Left lung (tissue), 4 donors: ENCODE measurements at regions not wholly inside any gene's neighbourhood (a gene's known extent, or its start where the extent isn't known, plus 50 kb on each side); places are given as distances from the start of the nearest gene placed in this dataset.

Experiments
- ATAC-seq: fragments of 200-7000 bp; cut with Tn5 transposase; one replicate; pipeline ENCODE4 v1.9.1; 2020; ENCODE audit warnings: moderate library complexity
- DNase-seq, 4 donors: peaks; one replicate each; pipeline ENCODE4 v3.0.0-alpha.2; 2013 to 2020
- H3K27ac ChIP-seq, 2 donors: fragments of 200-600 bp; sonication (generic) in 1 of 2; one replicate each; pipeline versions ENCODE4 v1.5.0 to v1.8.0; 2020 to 2021
- H3K27me3 ChIP-seq, 2 donors: fragments of 200-600 bp; sonication (generic) in 1 of 2; one replicate each; pipeline versions ENCODE4 v1.5.0 to v1.8.0; 2020 to 2021
- H3K36me3 ChIP-seq, 2 donors: fragments of 200-600 bp; sonication (generic) in 1 of 2; one replicate each; pipeline versions ENCODE4 v1.5.0 to v1.8.0; 2020 to 2021
- H3K4me1 ChIP-seq, 2 donors: fragments of 200-600 bp; one replicate each; pipeline ENCODE4 v1.8.0; 2021
- H3K4me3 ChIP-seq, 2 donors: fragments of 200-600 bp; sonication (generic) in 1 of 2; one replicate each; pipeline versions ENCODE4 v1.5.0 to v1.8.0; 2020 to 2021; ENCODE audit warnings: mild to moderate bottlenecking in 1 of 2
- H3K9me3 ChIP-seq, 2 donors: fragments of 200-600 bp; sonication (generic) in 1 of 2; one replicate each; pipeline versions ENCODE4 v1.5.0 to v1.8.0; 2020 to 2021
- CTCF ChIP-seq, 2 donors: fragments of 200-600 bp; sonication (generic) in 1 of 2; IDR thresholded peaks; one replicate each; pipeline versions ENCODE4 v1.5.0 to v1.8.0; 2021; ENCODE audit warnings: antibody characterized with exemption in 2 of 2
- intact Hi-C, 2 donors: fragments of 100-400 bp; cut with DNase I; formaldehyde crosslinking; loops; one replicate each; pipeline versions ENCODE4 v1.11.2 to v1.14.2; 2022
- donor health status: DM: no; HTN: yes; CAD: no.
- donor health status: DM: no; HTN: no; CAD: no.

- no peaks in the 10 kb centered on the region for H3K4me1 ChIP-seq
- intact Hi-C loops = no loop called here
- ATAC-seq = no peak
- no peaks in the 10 kb centered on the region for H3K9me3 ChIP-seq
- no peak for TF ChIP-seq CTCF (IDR thresholded peaks at IDR 0.05)
- H3K27me3 ChIP-seq = no peaks in the 10 kb centered on the region
- no peaks in the 10 kb centered on the region for H3K36me3 ChIP-seq
- DNase-seq = no peak
- H3K27ac ChIP-seq = no peak overlapping the region
- H3K4me3 ChIP-seq = no peak overlapping the region
Observed at GRCh38 chr5:167413506-167413905, 877.9 kb upstream of the WWC1 start.

DNA sequence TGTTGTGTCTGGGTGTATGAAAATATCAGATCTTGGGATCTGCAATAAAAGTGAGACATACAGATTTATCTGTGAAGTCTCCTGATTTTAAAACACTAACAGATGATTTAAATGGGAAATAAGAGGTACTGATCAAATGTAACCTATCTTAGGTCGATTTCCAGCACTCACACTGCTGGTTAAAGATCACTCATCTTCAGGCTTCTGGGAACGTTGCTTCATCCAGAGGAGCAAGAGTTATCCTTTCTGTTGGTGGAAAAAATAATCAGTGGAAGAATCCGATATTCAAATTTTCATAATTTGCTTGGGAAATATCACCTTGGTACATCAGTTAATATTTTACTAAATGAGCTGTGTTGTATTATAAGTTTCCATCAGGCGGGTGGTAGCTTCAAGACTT is 876.8 kb upstream of the WWC1 start:
- ATAC-seq = no peak
- Histone ChIP-seq H3K36me3 (no peaks in the 10 kb centered on the region), H3K27me3 (no peaks in the 10 kb centered on the region), H3K4me1 (no peaks in the 10 kb centered on the region), H3K9me3 (no peaks in the 10 kb centered on the region), H3K4me3 (no peak overlapping the region), H3K27ac (no peak overlapping the region)
- intact Hi-C loops = no loop called here
- no peak for TF ChIP-seq CTCF (IDR thresholded peaks at IDR 0.05)
- no peak for DNase-seq

DNA sequence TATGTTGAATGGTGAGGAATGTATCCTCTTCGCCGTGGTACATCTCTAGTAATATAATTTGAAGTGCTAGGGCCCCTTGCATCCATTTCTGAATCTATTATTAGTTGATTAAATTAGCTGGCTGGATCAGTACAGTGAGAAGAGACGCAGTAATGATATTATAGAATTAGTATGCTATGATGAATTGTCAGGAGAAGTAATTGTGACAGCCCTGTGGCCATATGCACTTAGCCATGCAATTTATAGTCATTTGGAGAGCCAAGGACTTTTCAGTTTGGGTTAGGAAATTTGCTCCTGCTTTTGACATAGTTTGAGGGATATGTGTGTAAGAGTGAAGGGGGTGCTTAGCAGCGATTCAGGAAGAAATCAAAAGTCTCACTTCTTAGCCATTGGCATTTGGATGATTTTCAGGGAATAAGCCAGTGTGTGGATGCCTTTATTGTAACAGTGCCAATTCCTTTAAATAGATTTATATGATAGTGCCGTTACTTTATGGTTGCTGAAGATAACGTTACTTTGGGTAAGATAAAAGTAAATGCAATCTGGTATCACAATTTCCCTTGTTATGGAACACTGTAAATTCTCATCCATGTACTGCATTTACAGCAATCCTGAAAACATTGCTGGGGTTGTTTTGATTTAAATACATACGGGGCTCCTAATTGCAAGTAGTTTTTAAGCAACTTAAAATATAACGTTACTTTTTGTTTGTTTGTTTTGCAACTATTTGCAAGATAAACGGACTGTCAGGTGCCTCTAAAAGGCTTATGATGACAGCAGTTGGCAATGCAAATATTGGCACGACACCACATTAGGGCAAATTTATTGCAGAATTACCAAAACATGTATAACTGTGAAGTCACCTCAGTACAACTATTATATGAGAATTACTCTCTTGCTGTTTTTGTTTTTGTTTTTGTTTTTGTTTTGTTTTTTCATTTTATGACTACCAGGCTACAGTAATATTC is 875.4 kb upstream of the WWC1 start:
- DNase-seq (no peak), ATAC-seq (no peak)
- Histone ChIP-seq H3K36me3 (no peaks in the 10 kb centered on the region), H3K4me3 (no peak overlapping the region), H3K27me3 (no peaks in the 10 kb centered on the region), H3K27ac (no peak overlapping the region), H3K4me1 (no peaks in the 10 kb centered on the region), H3K9me3 (no peaks in the 10 kb centered on the region)
- intact Hi-C loops = no loop called here
- no peak for TF ChIP-seq CTCF (IDR thresholded peaks at IDR 0.05)

GRCh38 chr5:167417662-167418061 is 873.8 kb upstream of the WWC1 start:
- H3K27ac ChIP-seq = no peak overlapping the region
- no peak for TF ChIP-seq CTCF (IDR thresholded peaks at IDR 0.05)
- H3K4me1 ChIP-seq = no peaks in the 10 kb centered on the region
- H3K9me3 ChIP-seq = no peaks in the 10 kb centered on the region
- no peak overlapping the region for H3K4me3 ChIP-seq
- no peaks in the 10 kb centered on the region for H3K36me3 ChIP-seq
- H3K27me3 ChIP-seq = no peaks in the 10 kb centered on the region
- ATAC-seq (no peak), DNase-seq (no peak)
- intact Hi-C loops = no loop called here

GRCh38 chr5:167425161-167425560 is 866.3 kb upstream of the WWC1 start:
- no peak for TF ChIP-seq CTCF (IDR thresholded peaks at IDR 0.05)

More at GRCh38 chr5:167425161-167425560, 866.3 kb upstream of the WWC1 start:
- Histone ChIP-seq H3K36me3 (no peaks in the 10 kb centered on the region), H3K4me1 (no peaks in the 10 kb centered on the region), H3K9me3 (no peaks in the 10 kb centered on the region), H3K27me3 (no peaks in the 10 kb centered on the region), H3K4me3 (no peak overlapping the region), H3K27ac (no peak overlapping the region)
- DNase-seq (no peak), ATAC-seq (no peak)
- intact Hi-C loops = no loop called here
